ENCODE measurements at regions not wholly inside any gene's neighbourhood (a gene's known extent, or its start where the extent isn't known, plus 50 kb on each side); places are given as distances from the start of the nearest gene placed in this dataset.

- no peak for TF ChIP-seq POLR2A (IDR thresholded peaks at IDR 0.05; ENCODE audit: low read depth, low read length)
- TF ChIP-seq POLR2AphosphoS5 (IDR thresholded peaks at IDR 0.05; ENCODE audit: low read depth, low read length): no peak
Observed at GRCh38 chr6:150690681-150691080, 91.0 kb downstream of the PLEKHG1 start.

All from GM12892 (cell line).